ENCODE measurements at regions not wholly inside any gene's neighbourhood (a gene's known extent, or its start where the extent isn't known, plus 50 kb on each side); places are given as distances from the start of the nearest gene placed in this dataset.

- no peaks in the 10 kb centered on the region for H3K27me3 ChIP-seq (replicated peaks)
- no peaks in the 10 kb centered on the region for H3K36me3 ChIP-seq (replicated peaks)
- no peak for TF ChIP-seq CTCF (IDR thresholded peaks at IDR 0.05; ENCODE audit: low read depth, low read length, missing control alignments)
- DNase-seq, result no peak
- no peak overlapping the region for H3K4me3 ChIP-seq (ENCODE audit: low read depth, low read length)
- no peak overlapping the region for H3K27ac ChIP-seq
- in situ Hi-C loops (cut with HindIII; ENCODE audit: low pct_ligation_motif_present, low sequenced_read_pairs), result no loop called here
These were observed 174.7 kb upstream of the MTNR1B start for GRCh38 chr11:92794783-92795182.

GRCh38 chr11:92796744-92797143 is 172.7 kb upstream of the MTNR1B start:
- Histone ChIP-seq H3K27ac (no peak overlapping the region), H3K4me3 (ENCODE audit: low read depth, low read length) (no peak overlapping the region), H3K27me3 (replicated peaks) (no peaks in the 10 kb centered on the region), H3K36me3 (replicated peaks) (no peaks in the 10 kb centered on the region)
- DNase-seq, result no peak
- in situ Hi-C loops (cut with HindIII; ENCODE audit: low pct_ligation_motif_present, low sequenced_read_pairs), result no loop called here
- no peak for TF ChIP-seq CTCF (IDR thresholded peaks at IDR 0.05; ENCODE audit: low read depth, low read length, missing control alignments)

- Histone ChIP-seq H3K27ac (no peak overlapping the region), H3K36me3 (replicated peaks) (no peaks in the 10 kb centered on the region), H3K27me3 (replicated peaks) (no peaks in the 10 kb centered on the region), H3K4me3 (ENCODE audit: low read depth, low read length) (no peak overlapping the region)
- in situ Hi-C loops (cut with HindIII; ENCODE audit: low pct_ligation_motif_present, low sequenced_read_pairs), result no loop called here
- DNase-seq, result no peak
- TF ChIP-seq CTCF (IDR thresholded peaks at IDR 0.05; ENCODE audit: low read depth, low read length, missing control alignments), result no peak
These were observed 171.6 kb upstream of the MTNR1B start for GRCh38 chr11:92797874-92798273.

GRCh38 chr11:92801685-92802084 is 167.8 kb upstream of the MTNR1B start:
- in situ Hi-C loops (cut with HindIII; ENCODE audit: low pct_ligation_motif_present, low sequenced_read_pairs), result no loop called here
- Histone ChIP-seq H3K27ac (no peak overlapping the region), H3K4me3 (ENCODE audit: low read depth, low read length) (no peak overlapping the region), H3K36me3 (replicated peaks) (no peaks in the 10 kb centered on the region), H3K27me3 (replicated peaks) (no peaks in the 10 kb centered on the region)
- no peak for TF ChIP-seq CTCF (IDR thresholded peaks at IDR 0.05; ENCODE audit: low read depth, low read length, missing control alignments)
- DNase-seq, result no peak

GRCh38 chr11:92802644-92803043 is 166.8 kb upstream of the MTNR1B start:
- Histone ChIP-seq H3K4me3 (ENCODE audit: low read depth, low read length) (no peak overlapping the region), H3K36me3 (replicated peaks) (no peaks in the 10 kb centered on the region), H3K27ac (no peak overlapping the region), H3K27me3 (replicated peaks) (no peaks in the 10 kb centered on the region)
- in situ Hi-C loops (cut with HindIII; ENCODE audit: low pct_ligation_motif_present, low sequenced_read_pairs), result no loop called here
- no peak for DNase-seq
- TF ChIP-seq CTCF (IDR thresholded peaks at IDR 0.05; ENCODE audit: low read depth, low read length, missing control alignments), result no peak

- H3K4me3 ChIP-seq (ENCODE audit: low read depth, low read length), result no peak overlapping the region
- no peak for TF ChIP-seq CTCF (IDR thresholded peaks at IDR 0.05; ENCODE audit: low read depth, low read length, missing control alignments)
- in situ Hi-C loops (cut with HindIII; ENCODE audit: low pct_ligation_motif_present, low sequenced_read_pairs), result no loop called here
- H3K27ac ChIP-seq, result no peak overlapping the region
- DNase-seq, result no peak
- H3K27me3 ChIP-seq (replicated peaks), result no peaks in the 10 kb centered on the region
- H3K36me3 ChIP-seq (replicated peaks), result no peaks in the 10 kb centered on the region
These were observed 166.1 kb upstream of the MTNR1B start for GRCh38 chr11:92803391-92803790.

Data from brain microvascular endothelial cell (primary cell).